MG63 (cell line): ENCODE measurements at regions not wholly inside any gene's neighbourhood (a gene's known extent, or its start where the extent isn't known, plus 50 kb on each side); places are given as distances from the start of the nearest gene placed in this dataset.

Experiments used
- DNase-seq: peaks from one replicate; pipeline ENCODE4 v3.0.0-alpha.2; 2020
- H3K27me3 ChIP-seq: fragments of 250-450 bp; sonication (Bioruptor Pico); 2 replicates; pipeline ENCODE4 v1.5.1; 2020; ENCODE audit warnings: mild to moderate bottlenecking, moderate library complexity
- H3K36me3 ChIP-seq: fragments of 250-450 bp; sonication (Bioruptor Pico); 2 replicates; pipeline ENCODE4 v1.5.1; 2020; ENCODE audit warnings: mild to moderate bottlenecking, moderate library complexity
- H3K4me3 ChIP-seq: fragments of 250-450 bp; sonication (Bioruptor Pico); 2 replicates; pipeline ENCODE4 v1.5.1; 2020; ENCODE audit warnings: mild to moderate bottlenecking, moderate library complexity
- H3K9me3 ChIP-seq: fragments of 250-450 bp; sonication (Bioruptor Pico); 2 replicates; pipeline ENCODE4 v1.5.1; 2020; ENCODE audit warnings: mild to moderate bottlenecking, moderate library complexity

DNA sequence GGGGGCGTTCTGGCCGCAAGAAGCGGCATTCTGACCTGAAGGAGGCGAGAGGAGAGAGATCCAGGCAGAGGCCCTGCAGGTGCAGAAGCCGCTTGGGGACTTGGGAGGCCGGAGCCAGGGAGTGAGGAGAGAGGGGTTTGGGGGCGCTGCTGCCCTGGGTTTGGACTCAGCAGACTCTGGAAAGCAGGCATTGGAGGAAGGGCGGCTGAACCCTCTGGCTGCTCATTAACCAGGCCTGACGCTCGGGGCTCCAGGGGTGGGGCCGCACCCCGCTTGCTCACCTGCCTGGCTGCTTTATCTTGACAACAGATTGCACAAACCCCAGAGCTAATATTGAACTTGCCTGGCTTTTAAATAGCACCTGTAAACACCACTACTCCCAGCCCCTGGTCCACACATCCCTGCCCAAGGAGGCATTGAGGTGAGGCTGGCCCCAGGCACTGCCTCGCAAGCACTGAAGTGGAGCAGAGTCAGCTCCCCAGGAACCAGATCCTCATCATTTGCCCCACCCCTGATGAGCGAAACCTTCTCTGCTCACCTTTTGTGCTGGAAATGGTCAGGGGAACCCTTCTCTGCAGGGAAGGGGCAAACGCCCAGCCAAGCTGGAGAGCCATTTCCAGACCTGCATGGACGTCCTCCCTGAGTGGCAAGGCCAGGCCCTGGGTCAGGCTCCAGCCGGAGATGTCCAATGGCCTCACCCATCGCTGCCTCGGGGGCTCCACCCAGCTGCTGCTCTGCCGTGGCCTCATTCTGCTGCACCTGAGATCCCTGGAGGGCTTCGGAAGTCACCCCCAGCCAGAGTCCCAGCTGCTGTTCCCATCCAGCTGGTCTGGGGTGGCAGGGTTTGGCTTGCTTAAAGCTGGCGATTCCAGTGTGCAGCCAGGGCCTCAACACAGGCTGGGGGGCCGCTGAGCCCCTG lies 190.2 kb upstream of the GSE1 start:
- Histone ChIP-seq H3K36me3 (no peaks in the 10 kb centered on the region), H3K9me3 (no peaks in the 10 kb centered on the region), H3K27me3 (no peaks in the 10 kb centered on the region), H3K4me3 (no peak overlapping the region)
- no peak for DNase-seq

DNA sequence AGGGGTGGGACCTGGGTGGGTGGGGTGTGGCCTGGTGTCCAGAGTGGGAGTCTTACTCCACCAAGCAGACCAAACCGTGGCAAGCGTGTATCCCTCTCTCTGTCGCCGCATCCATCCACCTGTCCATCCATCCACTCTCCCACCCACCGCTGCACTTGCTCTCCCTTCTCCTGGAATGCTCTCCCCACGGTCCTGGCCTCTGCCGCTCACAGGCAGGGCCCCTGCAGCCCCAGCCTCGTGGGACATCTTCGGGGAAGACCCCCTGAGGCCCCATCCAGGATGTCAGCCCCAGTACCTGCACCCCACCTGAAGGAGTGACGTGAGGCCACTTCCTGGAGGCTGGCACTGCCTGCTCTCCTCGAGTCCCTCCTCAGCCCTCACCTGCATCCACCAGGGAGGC lies 189.5 kb upstream of the GSE1 start:
- Histone ChIP-seq H3K9me3 (no peaks in the 10 kb centered on the region), H3K27me3 (no peaks in the 10 kb centered on the region), H3K36me3 (no peaks in the 10 kb centered on the region), H3K4me3 (no peak overlapping the region)
- no peak for DNase-seq

DNA sequence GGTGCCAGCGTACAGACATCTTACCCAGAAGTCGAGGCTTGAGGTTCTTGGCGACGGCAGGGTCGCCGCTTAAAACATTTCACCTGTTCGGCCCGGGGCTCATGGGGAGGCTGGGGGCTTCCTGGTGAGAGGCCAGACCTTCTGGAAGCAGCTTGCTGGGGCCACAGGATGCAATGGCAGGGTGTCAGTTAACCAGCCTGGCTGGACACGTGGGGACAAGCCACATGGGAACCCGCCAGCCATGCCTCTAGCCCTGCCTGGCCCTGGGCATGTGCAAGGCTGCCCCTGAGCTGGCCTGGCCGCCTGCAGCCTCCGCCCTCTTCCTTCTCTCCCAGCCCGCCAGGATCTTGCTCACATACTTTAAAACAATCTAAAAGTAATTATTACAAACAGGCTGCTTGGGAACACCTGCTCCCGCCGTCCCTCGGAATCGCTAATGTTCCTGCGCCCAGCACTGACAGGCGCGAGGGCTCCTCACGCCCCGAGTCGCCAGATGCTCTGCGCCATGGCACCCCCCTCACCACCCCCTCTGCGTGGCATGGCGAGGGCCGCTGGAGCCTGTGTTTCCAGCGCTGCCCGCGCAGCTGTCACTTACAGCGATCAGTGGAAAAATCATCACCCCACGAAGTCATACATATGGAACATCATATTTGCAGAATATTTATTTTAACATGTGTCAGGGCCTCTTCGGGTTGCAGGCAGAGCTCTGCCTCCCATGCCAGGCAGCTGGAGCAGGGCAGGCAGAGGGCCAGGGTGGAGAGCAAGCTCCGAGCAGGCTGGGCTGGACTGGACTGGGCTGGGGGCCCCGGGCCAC lies 188.7 kb upstream of the GSE1 start:
- H3K9me3 ChIP-seq: no peaks in the 10 kb centered on the region
- no peaks in the 10 kb centered on the region for H3K36me3 ChIP-seq
- no peaks in the 10 kb centered on the region for H3K27me3 ChIP-seq
- no peak for DNase-seq
- H3K4me3 ChIP-seq: no peak overlapping the region

DNA sequence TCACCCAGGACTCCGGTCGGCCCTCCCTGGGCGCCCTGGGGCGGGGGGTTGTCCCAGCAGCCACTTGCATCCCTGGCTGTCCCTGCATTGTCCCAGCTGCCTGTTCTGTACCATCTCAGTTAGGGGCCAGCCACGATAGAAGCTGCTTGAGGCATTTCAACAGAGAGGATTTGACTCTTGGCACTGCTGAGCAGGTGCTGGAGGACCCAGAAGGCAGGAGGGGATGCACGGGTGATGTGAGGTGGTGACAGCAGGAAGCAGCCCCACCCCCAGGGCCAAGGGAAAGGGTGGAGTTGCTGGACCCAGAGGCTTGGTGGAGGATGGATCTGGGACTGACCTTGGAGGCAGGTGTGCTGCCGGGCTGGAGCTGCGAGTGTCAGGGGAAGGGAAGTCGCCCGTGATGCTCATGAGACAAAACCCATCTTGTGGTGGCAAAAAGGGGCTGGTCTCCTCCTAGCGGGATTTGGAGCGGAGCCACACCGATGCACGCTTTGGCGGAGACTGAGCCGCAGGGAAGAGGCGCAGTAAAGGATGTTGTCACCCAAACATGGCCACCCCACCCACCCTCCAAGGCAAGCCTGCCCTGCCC lies 188.0 kb upstream of the GSE1 start:
- no peaks in the 10 kb centered on the region for H3K27me3 ChIP-seq
- no peaks in the 10 kb centered on the region for H3K9me3 ChIP-seq
- no peak for DNase-seq
- no peaks in the 10 kb centered on the region for H3K36me3 ChIP-seq
- H3K4me3 ChIP-seq: no peak overlapping the region

DNA sequence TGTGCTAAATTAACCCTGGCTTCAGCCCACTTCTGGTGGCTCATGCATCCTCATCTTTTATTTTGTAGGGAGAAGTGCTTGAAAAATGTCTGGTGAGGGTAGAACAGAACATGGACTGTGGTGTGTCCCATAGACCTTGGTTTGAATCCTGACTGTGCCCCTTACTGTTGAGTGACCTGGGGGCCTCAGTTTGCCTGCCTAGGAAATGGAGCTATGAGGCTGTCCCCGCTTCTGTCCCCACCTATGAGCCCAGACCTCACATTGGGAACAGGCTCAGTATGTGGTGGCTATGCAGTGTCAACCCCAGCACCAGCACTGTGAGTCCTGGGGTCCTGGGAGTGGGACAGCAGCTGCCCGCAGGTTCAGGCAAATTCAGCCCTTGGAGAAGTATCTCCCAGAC lies 186.3 kb upstream of the GSE1 start:
- Histone ChIP-seq H3K4me3 (no peak overlapping the region), H3K9me3 (no peaks in the 10 kb centered on the region), H3K36me3 (no peaks in the 10 kb centered on the region), H3K27me3 (no peaks in the 10 kb centered on the region)
- no peak for DNase-seq

DNA sequence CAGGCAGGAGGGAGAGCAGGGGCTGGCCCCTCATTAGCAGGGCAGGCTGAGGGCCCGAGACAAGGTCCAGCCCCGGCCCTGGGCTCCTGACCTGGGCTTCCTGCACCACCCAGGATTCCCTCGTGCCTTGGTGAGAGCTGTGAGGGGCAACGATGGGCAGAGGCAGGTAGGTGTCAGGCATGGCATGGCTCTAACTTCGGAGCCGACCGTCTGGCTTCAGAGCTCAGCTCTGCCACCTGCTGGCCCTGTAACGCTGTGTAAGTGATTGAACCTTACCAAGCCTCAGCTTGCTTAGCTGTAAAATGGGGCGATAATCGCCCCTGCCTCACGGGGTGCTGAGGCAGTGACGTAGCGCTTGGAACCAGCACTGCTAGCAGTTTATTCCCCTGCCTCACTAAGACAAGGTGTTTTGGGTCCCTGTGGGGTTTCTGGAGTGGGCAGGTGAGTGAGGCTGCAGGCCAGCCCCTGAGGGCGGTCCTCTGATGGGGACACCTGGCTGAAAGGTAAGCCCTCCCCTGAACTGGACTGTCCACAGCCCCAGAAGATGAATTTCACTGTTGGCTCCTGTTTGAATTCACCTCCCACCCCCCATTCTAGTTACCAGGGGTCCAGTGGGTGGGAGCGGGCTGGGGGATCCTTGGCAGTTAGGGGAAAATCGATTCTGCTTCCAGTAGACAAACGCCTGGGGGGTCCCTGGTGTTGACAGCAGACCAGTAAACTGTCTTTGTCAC lies 184.8 kb upstream of the GSE1 start:
- DNase-seq: no peak
- no peak overlapping the region for H3K4me3 ChIP-seq
- no peaks in the 10 kb centered on the region for H3K9me3 ChIP-seq
- no peaks in the 10 kb centered on the region for H3K36me3 ChIP-seq
- H3K27me3 ChIP-seq: no peaks in the 10 kb centered on the region

DNA sequence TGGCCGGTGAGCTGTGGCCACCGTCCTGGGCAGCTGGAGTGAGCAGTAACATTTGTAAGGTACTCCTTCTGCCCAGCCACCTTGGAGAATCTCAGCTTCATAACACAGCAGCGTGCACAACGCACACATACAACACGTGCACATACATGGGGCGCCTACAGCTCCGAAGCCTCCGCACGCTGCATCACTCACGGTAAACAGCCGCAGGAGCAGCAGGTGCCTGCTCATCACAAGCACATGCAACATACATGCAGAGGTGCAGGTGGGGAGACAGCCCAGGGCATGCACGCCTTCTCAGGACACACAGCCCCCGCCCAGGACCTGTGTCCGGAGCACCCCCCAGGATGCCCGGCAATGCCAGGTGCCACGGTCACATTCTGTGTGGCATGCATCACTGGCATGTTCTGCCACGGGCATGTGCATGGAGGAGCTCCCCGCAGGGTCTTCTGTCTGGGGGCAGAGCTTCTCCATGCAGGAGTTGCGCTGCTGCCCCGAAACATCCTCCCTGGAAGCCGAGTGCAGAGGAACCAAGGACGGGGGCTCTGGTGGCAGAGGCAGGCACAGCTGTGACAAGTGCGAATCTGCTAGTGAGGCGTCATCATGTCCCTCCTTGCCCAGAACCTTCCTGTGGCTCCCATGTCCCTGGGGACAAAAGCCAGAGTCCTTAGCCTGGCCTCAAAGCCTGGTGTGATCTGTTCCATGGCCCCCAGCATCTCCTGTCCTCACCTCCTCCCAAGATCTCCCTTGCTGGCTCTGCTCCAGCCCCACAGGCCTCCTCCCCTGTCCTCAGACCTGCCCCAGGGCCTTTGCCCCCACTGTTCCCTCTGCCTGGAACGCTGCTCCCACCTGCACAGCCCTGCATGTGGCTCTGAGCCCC lies 184.0 kb upstream of the GSE1 start:
- Histone ChIP-seq H3K9me3 (no peaks in the 10 kb centered on the region), H3K27me3 (no peaks in the 10 kb centered on the region), H3K36me3 (no peaks in the 10 kb centered on the region), H3K4me3 (no peak overlapping the region)
- no peak for DNase-seq

DNA sequence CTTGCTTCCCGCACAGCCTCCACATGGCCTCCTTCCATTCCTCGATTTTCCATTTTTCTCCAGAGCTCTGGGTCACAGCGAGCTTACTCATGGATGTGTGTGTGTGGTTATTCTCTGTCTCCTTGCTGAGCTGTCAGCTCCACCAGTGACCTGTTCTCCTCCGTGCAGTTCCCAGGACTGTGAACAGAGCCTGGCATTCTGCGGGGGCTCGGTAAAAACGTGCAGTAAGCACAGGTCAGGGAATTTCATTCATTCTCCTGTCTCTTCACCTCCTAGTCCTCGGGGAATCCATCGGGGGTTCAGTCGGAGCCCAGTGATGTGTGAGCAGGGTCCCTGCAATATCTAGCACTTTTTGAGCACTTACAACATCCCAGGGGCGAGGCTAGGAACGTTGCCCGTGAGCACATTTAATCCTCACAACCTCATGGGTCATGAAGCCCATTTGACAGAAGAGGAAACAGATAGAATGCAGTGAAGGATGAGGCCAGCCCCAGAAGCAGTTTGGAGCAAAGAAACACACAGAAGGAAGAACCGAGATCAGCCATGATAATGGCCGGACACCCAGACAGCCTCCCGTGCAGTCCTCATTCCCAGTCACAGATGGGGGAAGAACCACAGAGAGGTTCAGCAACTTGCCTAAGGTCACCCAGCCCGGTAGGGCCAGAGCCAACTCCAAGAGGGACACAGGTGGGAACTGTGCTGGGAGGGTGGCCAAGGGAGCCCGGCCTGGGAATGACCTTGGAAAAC lies 183.2 kb upstream of the GSE1 start:
- no peak overlapping the region for H3K4me3 ChIP-seq
- no peak for DNase-seq
- H3K36me3 ChIP-seq: no peaks in the 10 kb centered on the region
- H3K9me3 ChIP-seq: no peaks in the 10 kb centered on the region
- H3K27me3 ChIP-seq: no peaks in the 10 kb centered on the region

DNA sequence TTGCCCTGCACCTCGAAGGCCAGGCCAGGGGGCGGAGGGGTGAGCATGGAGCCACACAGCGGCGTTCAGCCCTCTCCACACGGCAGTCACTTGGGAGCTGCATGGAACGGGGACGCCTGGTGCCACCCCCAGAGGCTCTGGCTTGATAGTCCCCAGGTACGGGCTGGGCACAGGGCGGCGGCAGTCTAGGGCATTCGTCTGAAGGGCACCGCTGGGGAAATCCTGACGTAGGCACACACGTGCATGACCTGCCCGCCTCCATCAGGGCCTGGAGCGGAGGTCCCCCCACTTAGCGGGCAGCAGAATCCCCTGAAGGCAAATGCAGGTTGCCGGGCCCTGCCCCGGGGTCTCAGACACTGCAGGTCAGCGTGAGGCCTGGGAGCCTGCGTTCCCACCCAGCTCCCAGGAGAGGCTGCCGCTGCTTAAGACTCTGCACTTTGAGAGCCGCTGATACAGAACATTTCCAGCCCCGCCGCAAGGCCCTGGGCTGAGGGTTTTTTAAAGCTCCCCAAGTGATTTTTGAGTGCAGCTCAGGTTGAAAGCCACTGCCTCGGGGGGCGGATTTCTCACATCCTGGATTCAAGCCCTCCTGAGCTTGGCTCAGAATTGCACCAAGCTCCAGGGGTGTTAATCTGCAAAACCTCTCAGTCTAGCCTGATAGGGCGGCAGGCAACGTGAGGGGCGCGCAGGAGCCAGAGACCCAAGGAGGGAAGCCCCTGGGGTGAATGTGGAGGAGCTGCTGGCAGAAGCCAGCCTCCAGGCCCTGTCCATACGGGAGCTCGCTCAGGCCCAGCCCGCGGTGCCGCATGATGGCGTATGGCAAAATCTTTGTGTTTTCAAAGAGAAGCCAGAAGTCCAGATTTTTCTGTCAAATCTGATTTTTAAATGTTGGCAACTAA lies 182.3 kb upstream of the GSE1 start:
- DNase-seq: no peak
- H3K27me3 ChIP-seq: no peaks in the 10 kb centered on the region
- no peak overlapping the region for H3K4me3 ChIP-seq
- no peaks in the 10 kb centered on the region for H3K36me3 ChIP-seq
- no peaks in the 10 kb centered on the region for H3K9me3 ChIP-seq

DNA sequence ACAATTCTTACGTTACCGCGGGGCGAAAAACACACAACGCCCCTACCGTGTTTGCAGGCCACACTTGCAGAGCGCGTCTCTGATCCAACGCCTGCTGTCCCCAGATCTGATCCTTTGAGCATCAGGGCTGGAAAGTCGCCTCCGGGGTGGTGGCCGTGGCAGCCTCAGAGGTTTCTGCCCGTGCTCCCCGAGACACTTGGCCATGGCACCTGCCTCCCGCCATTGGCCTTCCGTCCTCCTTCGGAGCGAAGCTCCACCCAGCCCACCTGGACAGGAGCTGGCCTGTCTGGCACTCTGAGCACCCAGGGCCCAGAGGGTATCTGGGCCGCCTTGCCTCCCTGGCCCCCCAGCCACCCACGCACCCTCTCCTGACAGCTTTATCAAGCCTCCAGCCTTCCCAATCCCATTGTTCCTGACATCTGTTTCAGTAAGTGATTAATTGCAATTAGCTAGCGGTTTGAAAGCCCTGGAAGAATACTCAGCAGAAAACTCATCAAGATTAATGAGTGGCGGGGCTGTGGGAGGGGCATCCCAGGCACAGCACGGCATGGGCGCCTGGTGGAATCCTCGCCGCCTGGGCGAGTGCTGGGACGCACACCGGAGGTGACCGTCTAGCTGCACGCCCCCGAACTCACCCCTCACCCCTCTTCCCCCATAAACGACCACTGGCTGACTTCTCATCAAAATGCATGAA lies 181.5 kb upstream of the GSE1 start:
- Histone ChIP-seq H3K4me3 (no peak overlapping the region), H3K27me3 (no peaks in the 10 kb centered on the region), H3K36me3 (no peaks in the 10 kb centered on the region), H3K9me3 (no peaks in the 10 kb centered on the region)
- no peak for DNase-seq

DNA sequence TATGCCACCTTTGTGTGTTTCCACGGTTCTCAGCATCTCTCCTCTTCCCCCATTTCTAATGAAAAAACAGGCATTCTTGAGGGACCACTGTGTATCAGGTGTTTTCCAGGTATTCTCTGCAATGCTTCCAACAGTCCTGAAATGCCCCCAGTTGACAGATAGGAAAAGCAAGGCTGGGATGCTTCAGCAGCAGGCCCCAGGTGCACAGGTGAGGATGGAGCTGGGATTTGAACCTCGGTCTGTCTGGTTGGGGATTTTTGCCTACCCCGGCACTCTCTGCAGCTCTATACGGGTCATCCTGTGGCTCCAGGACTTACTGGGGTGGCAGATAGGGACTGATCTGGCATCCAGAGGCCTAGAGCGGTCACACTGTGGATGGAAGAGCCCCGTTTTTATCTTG lies 180.5 kb upstream of the GSE1 start:
- no peak for DNase-seq
- H3K36me3 ChIP-seq: no peaks in the 10 kb centered on the region
- no peaks in the 10 kb centered on the region for H3K9me3 ChIP-seq
- no peak overlapping the region for H3K4me3 ChIP-seq
- H3K27me3 ChIP-seq: no peaks in the 10 kb centered on the region

DNA sequence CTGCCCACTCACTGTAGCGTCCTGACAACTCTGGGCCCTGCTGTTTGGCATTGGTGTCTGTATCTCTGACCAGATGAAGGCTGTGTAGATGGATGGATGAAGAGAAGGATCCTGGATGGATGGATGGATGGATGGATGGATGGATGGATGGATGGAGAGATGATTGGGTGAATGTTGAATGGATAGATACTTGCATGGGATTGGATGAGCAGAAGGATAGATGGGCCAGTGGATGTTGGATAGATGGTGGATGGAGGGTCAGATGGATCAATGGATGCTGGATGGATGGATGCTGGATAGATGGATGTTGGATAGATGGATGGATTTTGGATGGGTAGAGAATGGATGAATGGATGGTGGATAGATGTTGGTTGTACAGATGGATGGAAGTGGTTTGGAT lies 179.6 kb upstream of the GSE1 start:
- no peaks in the 10 kb centered on the region for H3K27me3 ChIP-seq
- H3K36me3 ChIP-seq: no peaks in the 10 kb centered on the region
- no peak for DNase-seq
- H3K9me3 ChIP-seq: no peaks in the 10 kb centered on the region
- H3K4me3 ChIP-seq: no peak overlapping the region

DNA sequence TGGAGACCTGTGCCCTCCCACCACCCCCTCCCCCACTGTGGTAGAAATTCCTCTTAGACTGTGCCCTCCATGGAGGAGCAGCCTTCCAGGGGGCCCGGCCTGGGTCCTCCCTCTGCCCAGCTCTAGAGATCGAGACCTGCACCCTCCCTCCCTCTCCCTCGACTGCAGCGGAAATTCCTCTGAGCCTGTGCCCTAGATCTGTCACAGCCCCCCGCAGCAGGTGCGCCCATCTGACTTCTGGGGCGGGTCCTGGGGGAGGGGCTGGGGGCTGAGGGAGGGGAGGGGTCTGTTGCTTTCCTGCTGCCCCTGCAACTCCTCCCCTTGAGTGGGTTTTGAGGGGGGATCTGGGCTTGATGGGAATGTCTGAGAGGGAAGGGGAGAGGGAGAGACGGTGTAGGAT lies 177.8 kb upstream of the GSE1 start:
- Histone ChIP-seq H3K4me3 (no peak overlapping the region), H3K36me3 (no peaks in the 10 kb centered on the region), H3K9me3 (no peaks in the 10 kb centered on the region), H3K27me3 (no peaks in the 10 kb centered on the region)
- DNase-seq: no peak

DNA sequence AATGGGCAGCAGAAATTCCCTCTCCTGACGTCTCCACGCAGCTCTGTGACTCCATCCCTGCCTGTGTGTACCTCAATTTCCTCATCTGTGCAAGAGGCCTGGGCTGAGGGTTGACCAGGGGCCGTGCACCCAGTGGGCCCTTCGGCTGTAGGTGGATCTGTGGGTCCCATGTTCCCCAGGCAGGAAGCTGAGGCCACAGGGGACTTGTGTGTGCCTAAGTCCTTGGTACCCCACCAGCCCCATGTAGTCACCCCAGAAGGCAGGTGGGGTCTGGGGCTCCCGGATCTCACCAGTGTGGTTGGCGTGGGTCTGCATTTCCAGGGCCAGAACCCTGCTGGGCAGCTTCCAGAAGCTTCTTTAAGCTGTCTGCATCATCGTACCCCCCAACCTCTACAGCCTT lies 177.4 kb upstream of the GSE1 start:
- H3K9me3 ChIP-seq: no peaks in the 10 kb centered on the region
- no peaks in the 10 kb centered on the region for H3K36me3 ChIP-seq
- no peak overlapping the region for H3K4me3 ChIP-seq
- no peaks in the 10 kb centered on the region for H3K27me3 ChIP-seq
- DNase-seq: no peak
